GM12873 (cell line): ENCODE measurements at regions not wholly inside any gene's neighbourhood (a gene's known extent, or its start where the extent isn't known, plus 50 kb on each side); places are given as distances from the start of the nearest gene placed in this dataset.

Experiments used
- CTCF ChIP-seq: IDR thresholded peaks from 2 replicates; pipeline ENCODE4 v1.5.1; 2012; ENCODE audit warnings: low read depth, mild to moderate bottlenecking, moderate library complexity, low read length, control low read depth; ENCODE audit not compliant: insufficient read depth; ENCODE audit errors: missing control alignments

GRCh38 chr2:176680916-176681516, 411.8 kb downstream of the MTX2 start:
- TF ChIP-seq CTCF = no peak

- no peak for TF ChIP-seq CTCF
Measured at GRCh38 chr2:176681584-176682115, 412.4 kb downstream of the MTX2 start.

GRCh38 chr2:176682278-176682677, 413.0 kb downstream of the MTX2 start:
- TF ChIP-seq CTCF = no peak

GRCh38 chr2:176683618-176684111, 414.4 kb downstream of the MTX2 start:
- TF ChIP-seq CTCF = no peak

GRCh38 chr2:176685908-176686307, 416.7 kb downstream of the MTX2 start:
- no peak for TF ChIP-seq CTCF

GRCh38 chr2:176686328-176686727, 417.1 kb downstream of the MTX2 start:
- TF ChIP-seq CTCF = no peak

GRCh38 chr2:176687342-176687741, 418.1 kb downstream of the MTX2 start:
- no peak for TF ChIP-seq CTCF
